ENCODE measurements at regions not wholly inside any gene's neighbourhood (a gene's known extent, or its start where the extent isn't known, plus 50 kb on each side); places are given as distances from the start of the nearest gene placed in this dataset.

DNA sequence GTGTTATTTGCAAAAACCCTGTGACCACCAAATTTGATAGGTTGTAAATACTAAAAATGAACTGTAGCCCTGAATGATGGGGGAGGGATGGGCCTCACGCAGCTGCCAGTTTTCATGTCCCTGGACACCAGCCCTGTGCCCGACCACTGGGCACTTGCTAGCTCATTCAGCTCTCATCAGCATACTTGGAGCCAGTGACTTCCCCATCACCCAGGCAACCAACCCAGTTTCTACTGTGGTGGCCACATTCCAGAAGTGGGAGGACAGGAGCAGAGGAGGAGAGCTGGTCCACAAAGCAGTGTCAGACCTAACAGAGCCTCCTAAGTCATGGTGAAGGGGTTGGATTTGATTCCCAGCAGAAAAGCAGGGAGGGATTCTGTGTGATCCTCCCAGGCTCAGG, 128.2 kb downstream of the CPEB2 start:
- no peaks in the 10 kb centered on the region for H3K36me3 Mint-ChIP-seq
- no peak overlapping the region for H3K4me3 Mint-ChIP-seq

DNA sequence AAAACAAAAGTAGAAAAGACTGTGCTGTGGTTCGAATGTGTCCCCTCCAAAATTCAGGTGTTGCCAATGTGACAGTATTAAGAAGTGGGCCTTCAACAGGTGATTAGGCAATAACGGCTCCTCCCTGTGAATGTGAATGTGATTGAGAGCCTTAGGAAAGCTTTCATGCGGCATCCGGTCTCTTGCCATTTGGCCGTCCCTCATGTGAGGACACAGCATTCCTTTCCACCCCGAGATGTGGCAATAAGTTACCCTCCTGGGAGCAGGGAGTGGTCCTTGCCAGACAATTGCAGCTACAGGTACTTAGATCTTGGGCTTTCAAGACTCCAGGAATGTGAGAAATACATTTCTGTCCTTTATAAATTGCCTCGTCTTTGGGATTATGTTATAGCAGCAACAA, 129.3 kb downstream of the CPEB2 start:
- H3K27ac Mint-ChIP-seq: no peak overlapping the region
- H3K27me3 Mint-ChIP-seq: peaks cover 10% of the 10 kb centered on the region in 2 donors
- no peaks in the 10 kb centered on the region for H3K27me3 ChIP-seq (ENCODE audit: insufficient read depth, low read length, poor library complexity, severe bottlenecking)
- H3K36me3 Mint-ChIP-seq: no peaks in the 10 kb centered on the region
- ChIA-PET POLR2A (no interaction called here), CTCF (no interaction called here)
- no peak overlapping the region for H3K4me3 Mint-ChIP-seq
- no peak overlapping the region for H3K4me3 ChIP-seq (ENCODE audit: low read length)
- H3K4me1 Mint-ChIP-seq: no peaks in the 10 kb centered on the region
- no peak for DNase-seq
- H3K9me3 Mint-ChIP-seq: peaks cover 0 to 12% (median 9%) of the 10 kb centered on the region in 5 donors
- no peaks in the 10 kb centered on the region for H3K36me3 ChIP-seq (ENCODE audit: insufficient read depth, low read length)
- no peaks in the 10 kb centered on the region for H3K9me3 ChIP-seq (ENCODE audit: low read length)
- H3K4me1 ChIP-seq (ENCODE audit: insufficient read depth, low read length): no peaks in the 10 kb centered on the region
- H3K27ac ChIP-seq (ENCODE audit: low read depth, low read length): no peak overlapping the region

More for the DNA sequence above, 128.2 kb downstream of the CPEB2 start:
- H3K27me3 ChIP-seq (ENCODE audit: insufficient read depth, low read length, poor library complexity, severe bottlenecking): no peaks in the 10 kb centered on the region
- ChIA-PET POLR2A (no interaction called here), CTCF (interaction anchor here (1.4 kb wide), 1 partner anchor 12 kb away, joined by 4 read pairs; no protein-coding TSS in a partner anchor)
- H3K4me1 Mint-ChIP-seq: no peaks in the 10 kb centered on the region
- H3K4me3 ChIP-seq (ENCODE audit: low read length): no peak overlapping the region
- H3K9me3 ChIP-seq (ENCODE audit: low read length): no peaks in the 10 kb centered on the region
- no peak overlapping the region for H3K27ac ChIP-seq (ENCODE audit: low read depth, low read length)
- H3K27me3 Mint-ChIP-seq: peaks cover 10 to 14% of the 10 kb centered on the region in 2 donors
- no peaks in the 10 kb centered on the region for H3K36me3 ChIP-seq (ENCODE audit: insufficient read depth, low read length)
- H3K27ac Mint-ChIP-seq: no peak overlapping the region
- no peak for DNase-seq
- no peaks in the 10 kb centered on the region for H3K4me1 ChIP-seq (ENCODE audit: insufficient read depth, low read length)
- H3K9me3 Mint-ChIP-seq: peaks cover 0 to 8% (median 4%) of the 10 kb centered on the region in 5 donors

DNA sequence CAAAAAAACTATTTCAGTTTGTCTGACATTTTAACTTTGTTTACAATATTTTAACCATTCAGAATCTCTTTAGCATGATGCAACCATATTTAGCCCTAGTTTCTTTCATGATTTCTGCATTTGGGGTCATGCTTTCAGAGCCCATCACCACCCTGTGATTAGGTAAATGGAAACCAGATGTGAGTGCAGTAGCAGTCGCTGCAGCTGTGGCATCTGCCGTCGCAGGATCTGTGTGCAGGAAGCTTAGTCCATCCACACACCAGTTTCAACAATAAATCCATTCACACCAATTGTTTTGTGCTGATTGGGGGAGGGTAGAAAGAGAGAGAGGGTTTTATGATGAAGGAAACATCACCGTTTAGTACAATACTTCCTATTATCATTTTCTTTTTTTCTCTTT, 130.5 kb downstream of the CPEB2 start:
- peaks cover 7 to 10% of the 10 kb centered on the region in 2 donors for H3K27me3 Mint-ChIP-seq
- no peak overlapping the region for H3K27ac ChIP-seq (ENCODE audit: low read depth, low read length)
- H3K36me3 Mint-ChIP-seq: peaks cover 0 to under 1% (median 0%) of the 10 kb centered on the region in 3 donors
- H3K4me1 ChIP-seq (ENCODE audit: insufficient read depth, low read length): no peaks in the 10 kb centered on the region
- no peak overlapping the region for H3K4me3 ChIP-seq (ENCODE audit: low read length)
- ChIA-PET CTCF (no interaction called here), POLR2A (no interaction called here)
- H3K27me3 ChIP-seq (ENCODE audit: insufficient read depth, low read length, poor library complexity, severe bottlenecking): no peaks in the 10 kb centered on the region
- no peaks in the 10 kb centered on the region for H3K9me3 ChIP-seq (ENCODE audit: low read length)
- H3K4me1 Mint-ChIP-seq: no peaks in the 10 kb centered on the region
- DNase-seq: no peak
- peaks cover 0 to 20% (median 13%) of the 10 kb centered on the region in 5 donors for H3K9me3 Mint-ChIP-seq
- H3K4me3 Mint-ChIP-seq: no peak overlapping the region
- no peaks in the 10 kb centered on the region for H3K36me3 ChIP-seq (ENCODE audit: insufficient read depth, low read length)
- no peak overlapping the region for H3K27ac Mint-ChIP-seq

DNA sequence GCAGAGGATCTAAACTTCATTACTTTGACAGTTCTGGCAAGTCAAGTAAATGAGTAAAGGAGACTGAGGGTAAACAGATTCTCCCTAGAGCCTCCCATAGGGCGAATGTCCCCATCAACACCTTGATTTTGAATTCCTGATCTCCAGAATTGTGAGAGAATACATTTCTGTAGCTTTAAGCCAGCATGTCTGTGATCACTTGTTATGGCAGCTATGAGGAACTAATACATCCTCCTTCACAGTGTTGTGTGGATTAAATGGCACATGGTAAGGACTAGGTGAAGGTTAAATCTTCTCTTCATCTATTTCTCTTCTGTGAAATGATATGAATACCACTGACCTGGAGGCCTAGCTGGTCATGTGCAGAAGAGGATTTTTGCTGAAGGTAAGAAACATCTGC, 137.3 kb downstream of the CPEB2 start:
- peaks cover 0 to 21% (median 13%) of the 10 kb centered on the region in 5 donors for H3K9me3 Mint-ChIP-seq
- no peak overlapping the region for H3K4me3 Mint-ChIP-seq
- CTCF ChIA-PET: no interaction called here
- peaks cover 0 to 9% (median 0%) of the 10 kb centered on the region in 3 donors for H3K36me3 Mint-ChIP-seq
- no peaks in the 10 kb centered on the region for H3K9me3 ChIP-seq (ENCODE audit: low read length)
- no peak overlapping the region for H3K27ac ChIP-seq (ENCODE audit: low read depth, low read length)
- H3K4me3 ChIP-seq (ENCODE audit: low read length): no peak overlapping the region
- POLR2A ChIA-PET: no interaction called here
- no peaks in the 10 kb centered on the region for H3K4me1 Mint-ChIP-seq
- peaks cover 3% of the 10 kb centered on the region in 2 donors for H3K27me3 Mint-ChIP-seq
- no peaks in the 10 kb centered on the region for H3K4me1 ChIP-seq (ENCODE audit: insufficient read depth, low read length)
- no peaks in the 10 kb centered on the region for H3K27me3 ChIP-seq (ENCODE audit: insufficient read depth, low read length, poor library complexity, severe bottlenecking)
- H3K27ac Mint-ChIP-seq: no peak overlapping the region
- no peaks in the 10 kb centered on the region for H3K36me3 ChIP-seq (ENCODE audit: insufficient read depth, low read length)
- DNase-seq: no peak

DNA sequence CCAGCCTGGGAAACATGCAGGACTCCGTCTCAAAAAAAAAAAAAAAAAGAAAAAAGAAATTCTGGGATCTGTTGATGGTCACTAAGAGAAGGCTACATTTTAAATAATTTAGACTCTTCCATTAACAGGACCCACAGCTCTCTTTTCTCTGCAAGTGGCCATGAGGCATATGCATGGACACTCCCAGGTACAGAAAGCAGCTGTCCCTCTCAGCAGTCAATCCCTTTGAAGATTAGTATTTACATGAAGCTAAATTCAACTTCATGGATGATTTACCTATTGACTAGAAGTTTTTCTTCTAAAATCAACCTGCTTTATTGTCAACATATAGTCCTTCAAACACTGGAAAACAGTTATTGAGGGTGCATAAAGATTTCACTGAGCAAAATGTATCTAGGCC, 139.9 kb downstream of the CPEB2 start:
- Histone ChIP-seq H3K4me3 (ENCODE audit: low read length) (no peak overlapping the region), H3K27ac (ENCODE audit: low read depth, low read length) (no peak overlapping the region), H3K27me3 (ENCODE audit: insufficient read depth, low read length, poor library complexity, severe bottlenecking) (no peaks in the 10 kb centered on the region), H3K36me3 (ENCODE audit: insufficient read depth, low read length) (no peaks in the 10 kb centered on the region), H3K4me1 (ENCODE audit: insufficient read depth, low read length) (no peaks in the 10 kb centered on the region), H3K9me3 (ENCODE audit: low read length) (no peaks in the 10 kb centered on the region)
- POLR2A ChIA-PET: no interaction called here
- Mint-ChIP-seq H3K27ac (no peak overlapping the region), H3K4me3 (no peak overlapping the region), H3K27me3 (peaks cover 7% of the 10 kb centered on the region in 2 donors), H3K36me3 (peaks cover 0 to 9% (median 0%) of the 10 kb centered on the region in 3 donors), H3K9me3 (peaks cover 0 to 6% (median 4%) of the 10 kb centered on the region in 5 donors), H3K4me1 (no peaks in the 10 kb centered on the region)
- no peak for DNase-seq
- CTCF ChIA-PET: interaction anchor here (0.8 kb wide), 1 partner anchor 24 kb away, joined by 3 read pairs; no protein-coding TSS in a partner anchor

DNA sequence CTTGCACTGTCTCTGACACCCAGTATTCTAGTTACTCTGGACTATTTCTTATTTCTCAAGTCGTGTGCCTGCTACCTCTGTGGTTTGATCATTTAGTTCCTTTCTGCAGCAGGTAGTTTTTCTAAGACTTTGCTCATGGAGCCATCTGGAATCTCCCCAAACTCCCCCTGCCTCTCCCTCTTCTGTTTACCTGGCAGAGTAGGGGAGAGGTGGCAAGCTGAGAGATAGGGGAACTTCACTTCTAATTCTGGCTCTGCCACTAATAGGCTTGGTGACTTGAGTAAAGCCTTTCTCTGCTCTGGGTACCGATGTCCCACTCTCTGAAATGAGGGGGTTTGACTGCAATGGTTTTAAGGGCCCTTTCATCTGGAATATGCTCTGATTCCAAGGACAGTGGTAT, 141.3 kb downstream of the CPEB2 start:
- H3K4me3 Mint-ChIP-seq: no peak overlapping the region
- Histone ChIP-seq H3K4me3 (ENCODE audit: low read length) (no peak overlapping the region), H3K27me3 (ENCODE audit: insufficient read depth, low read length, poor library complexity, severe bottlenecking) (no peaks in the 10 kb centered on the region), H3K27ac (ENCODE audit: low read depth, low read length) (no peak overlapping the region), H3K4me1 (ENCODE audit: insufficient read depth, low read length) (no peaks in the 10 kb centered on the region), H3K36me3 (ENCODE audit: insufficient read depth, low read length) (no peaks in the 10 kb centered on the region), H3K9me3 (ENCODE audit: low read length) (no peaks in the 10 kb centered on the region)
- ChIA-PET CTCF (no interaction called here), POLR2A (no interaction called here)
- H3K27me3 Mint-ChIP-seq: peaks cover 7 to 14% of the 10 kb centered on the region in 2 donors
- H3K36me3 Mint-ChIP-seq: peaks cover 0 to 5% (median 0%) of the 10 kb centered on the region in 3 donors
- no peak for DNase-seq
- H3K27ac Mint-ChIP-seq: no peak overlapping the region
- peaks cover 0 to 4% (median 0%) of the 10 kb centered on the region in 5 donors for H3K9me3 Mint-ChIP-seq
- H3K4me1 Mint-ChIP-seq: no peaks in the 10 kb centered on the region

DNA sequence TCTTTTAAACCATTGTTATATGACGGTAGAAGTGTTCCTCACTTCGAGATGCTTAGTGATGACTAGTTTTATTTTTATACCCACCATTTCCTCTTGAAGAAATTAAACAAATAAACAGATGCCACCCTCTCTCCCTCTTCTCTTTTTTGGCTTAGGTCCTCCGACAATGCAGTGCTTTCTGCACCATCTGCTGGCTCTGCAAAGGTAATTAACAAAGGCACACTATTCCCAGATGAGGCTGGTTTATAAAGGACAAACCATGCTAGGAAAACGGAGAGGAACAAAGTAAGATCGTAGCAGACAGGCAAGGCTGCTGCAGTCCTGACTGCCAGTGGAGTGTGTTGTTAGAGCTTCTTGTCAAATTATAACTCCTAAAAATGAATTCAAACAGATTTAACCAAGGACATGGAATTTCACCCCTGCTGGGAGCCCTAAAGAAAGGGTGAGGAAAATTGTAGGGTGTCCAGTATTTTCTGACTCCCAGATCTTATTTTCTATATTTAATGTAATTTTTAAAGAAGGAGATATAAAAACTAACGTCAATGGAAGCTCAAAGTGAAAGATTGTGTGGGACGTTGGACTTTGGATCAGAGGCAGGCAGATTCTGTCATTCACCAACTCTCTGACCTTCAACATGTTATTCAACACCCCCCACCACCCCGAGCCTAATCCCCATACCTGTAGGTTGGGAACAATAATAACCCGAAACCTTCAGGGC, 142.1 kb downstream of the CPEB2 start:
- Mint-ChIP-seq H3K9me3 (peaks cover 0 to 4% (median 0%) of the 10 kb centered on the region in 5 donors), H3K27ac (no peak overlapping the region), H3K4me3 (no peak overlapping the region), H3K27me3 (peaks cover 7 to 14% of the 10 kb centered on the region in 2 donors), H3K36me3 (peaks cover 0 to 5% (median 0%) of the 10 kb centered on the region in 3 donors), H3K4me1 (no peaks in the 10 kb centered on the region)
- ChIA-PET POLR2A (no interaction called here), CTCF (no interaction called here)
- no peak overlapping the region for H3K27ac ChIP-seq (ENCODE audit: low read depth, low read length)
- no peak for DNase-seq
- H3K4me1 ChIP-seq (ENCODE audit: insufficient read depth, low read length): no peaks in the 10 kb centered on the region
- H3K27me3 ChIP-seq (ENCODE audit: insufficient read depth, low read length, poor library complexity, severe bottlenecking): no peaks in the 10 kb centered on the region
- H3K9me3 ChIP-seq (ENCODE audit: low read length): no peaks in the 10 kb centered on the region
- no peak overlapping the region for H3K4me3 ChIP-seq (ENCODE audit: low read length)
- H3K36me3 ChIP-seq (ENCODE audit: insufficient read depth, low read length): no peaks in the 10 kb centered on the region

DNA sequence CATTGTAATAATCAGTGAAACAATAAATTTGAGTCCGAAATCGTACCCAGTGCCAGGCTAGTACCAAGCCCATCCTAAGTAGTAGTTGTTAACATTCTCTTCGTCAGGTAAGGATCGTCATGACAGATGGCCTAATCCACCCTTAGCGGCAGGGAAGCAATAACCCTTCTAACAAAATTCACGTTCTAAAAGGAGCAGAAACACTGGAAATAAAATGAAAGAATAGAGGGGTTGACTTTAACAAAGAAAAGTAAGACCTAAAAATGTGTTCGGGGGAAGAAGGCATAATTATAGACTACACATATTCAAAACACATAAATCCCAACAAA, 142.7 kb downstream of the CPEB2 start:
- Histone ChIP-seq H3K4me3 (ENCODE audit: low read length) (no peak overlapping the region), H3K36me3 (ENCODE audit: insufficient read depth, low read length) (no peaks in the 10 kb centered on the region), H3K27ac (ENCODE audit: low read depth, low read length) (no peak overlapping the region), H3K27me3 (ENCODE audit: insufficient read depth, low read length, poor library complexity, severe bottlenecking) (no peaks in the 10 kb centered on the region), H3K4me1 (ENCODE audit: insufficient read depth, low read length) (no peaks in the 10 kb centered on the region), H3K9me3 (ENCODE audit: low read length) (no peaks in the 10 kb centered on the region)
- Mint-ChIP-seq H3K9me3 (peaks cover 0 to 4% (median 0%) of the 10 kb centered on the region in 5 donors), H3K36me3 (peaks cover 0 to 5% (median 0%) of the 10 kb centered on the region in 3 donors), H3K27me3 (peaks cover 7 to 14% of the 10 kb centered on the region in 2 donors), H3K27ac (no peak overlapping the region), H3K4me3 (no peak overlapping the region), H3K4me1 (no peaks in the 10 kb centered on the region)
- CTCF ChIA-PET: no interaction called here
- POLR2A ChIA-PET: no interaction called here
- DNase-seq: no peak

Data from CD8-positive, alpha-beta memory T cell (primary cell).